ENCODE measurements at regions not wholly inside any gene's neighbourhood (a gene's known extent, or its start where the extent isn't known, plus 50 kb on each side); places are given as distances from the start of the nearest gene placed in this dataset.
"Not testable (repeated sequence)": the region's sequence is repeated elsewhere in the genome, so short reads cannot be mapped to it uniquely, and the experiment has no call there.

DNA sequence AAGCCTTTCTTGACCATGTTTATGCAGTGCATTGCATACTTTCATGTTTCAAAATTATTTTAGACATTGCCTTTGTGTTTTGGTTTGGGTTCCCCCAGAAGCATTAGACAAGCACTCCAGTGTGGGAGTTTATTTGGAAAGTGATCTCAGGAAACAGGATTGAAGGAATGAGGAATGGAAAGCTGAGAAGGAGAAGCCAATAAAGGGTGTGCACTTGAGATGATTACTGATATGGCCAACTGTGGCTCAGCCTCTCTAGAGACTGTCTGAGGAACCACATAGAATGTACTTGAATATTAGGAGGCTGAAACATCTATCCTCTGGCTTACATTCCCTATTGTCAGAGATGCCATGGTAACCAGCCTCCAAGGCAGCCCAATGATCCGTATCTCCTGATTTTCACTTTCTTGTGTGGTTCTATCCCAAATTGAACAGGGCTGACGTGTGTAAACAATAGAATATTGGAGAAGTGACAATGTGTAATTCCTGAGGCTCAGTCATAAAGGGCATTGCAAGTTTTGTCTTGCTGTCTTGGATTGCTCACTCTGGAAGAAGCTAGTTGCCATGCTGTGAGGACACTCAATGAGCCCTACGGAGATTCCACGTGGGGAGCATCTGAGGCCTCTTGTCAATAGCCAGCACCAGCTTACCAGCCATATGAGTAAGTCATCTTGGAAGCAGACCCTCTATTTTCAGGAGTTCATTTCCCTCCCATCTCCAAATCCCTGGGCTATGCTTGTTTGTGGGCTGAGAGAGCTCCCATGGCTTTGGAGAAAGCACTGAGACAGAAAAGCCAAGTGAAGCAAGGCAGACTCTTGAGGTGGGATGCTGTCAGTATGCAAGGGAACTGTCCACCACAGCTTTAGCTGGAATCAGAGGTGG is 84.7 kb downstream of the SCN11A start:
- no peak for DNase-seq (ENCODE audit: low read depth, low spot score)

DNA sequence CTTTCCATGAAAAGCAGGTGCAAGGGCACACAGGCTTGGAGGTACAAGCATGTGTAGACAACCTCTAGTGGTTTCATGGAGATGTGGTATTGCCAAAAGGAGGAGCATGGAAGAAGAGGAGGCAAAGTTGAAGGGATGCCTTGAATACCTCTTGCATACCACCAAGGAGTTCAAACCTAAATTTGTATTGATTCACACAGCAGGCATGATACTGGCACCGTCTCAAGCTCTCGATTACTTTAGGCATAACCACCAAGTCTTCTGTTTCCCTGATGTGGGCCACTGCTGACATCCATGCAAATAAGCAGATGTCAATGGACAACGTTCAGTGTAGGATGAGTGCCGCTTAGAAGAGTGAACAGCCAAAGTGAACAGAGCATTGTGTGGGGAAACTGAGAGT is 87.1 kb downstream of the SCN11A start:
- no peak for DNase-seq (ENCODE audit: low read depth, low spot score)

DNA sequence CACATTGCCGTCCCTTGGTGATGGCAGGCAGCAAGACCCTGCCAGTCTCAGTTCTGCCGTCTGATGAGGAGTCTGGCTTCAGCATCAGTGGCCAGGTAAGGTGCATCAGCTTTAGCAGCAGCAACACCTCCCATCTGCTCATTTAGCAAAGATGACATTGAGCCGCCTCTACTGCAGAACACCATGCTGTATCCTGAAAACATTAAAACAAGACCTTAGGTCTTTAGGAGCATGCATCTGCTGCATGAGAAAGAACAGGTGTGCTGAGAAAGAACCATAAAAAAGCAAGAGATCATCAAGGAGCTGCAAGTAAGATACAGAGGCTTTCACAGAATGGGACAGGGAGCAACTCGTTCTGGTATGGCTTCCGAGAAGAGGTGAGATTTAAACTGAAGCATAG is 87.5 kb downstream of the SCN11A start:
- no peak for DNase-seq (ENCODE audit: low read depth, low spot score)

DNA sequence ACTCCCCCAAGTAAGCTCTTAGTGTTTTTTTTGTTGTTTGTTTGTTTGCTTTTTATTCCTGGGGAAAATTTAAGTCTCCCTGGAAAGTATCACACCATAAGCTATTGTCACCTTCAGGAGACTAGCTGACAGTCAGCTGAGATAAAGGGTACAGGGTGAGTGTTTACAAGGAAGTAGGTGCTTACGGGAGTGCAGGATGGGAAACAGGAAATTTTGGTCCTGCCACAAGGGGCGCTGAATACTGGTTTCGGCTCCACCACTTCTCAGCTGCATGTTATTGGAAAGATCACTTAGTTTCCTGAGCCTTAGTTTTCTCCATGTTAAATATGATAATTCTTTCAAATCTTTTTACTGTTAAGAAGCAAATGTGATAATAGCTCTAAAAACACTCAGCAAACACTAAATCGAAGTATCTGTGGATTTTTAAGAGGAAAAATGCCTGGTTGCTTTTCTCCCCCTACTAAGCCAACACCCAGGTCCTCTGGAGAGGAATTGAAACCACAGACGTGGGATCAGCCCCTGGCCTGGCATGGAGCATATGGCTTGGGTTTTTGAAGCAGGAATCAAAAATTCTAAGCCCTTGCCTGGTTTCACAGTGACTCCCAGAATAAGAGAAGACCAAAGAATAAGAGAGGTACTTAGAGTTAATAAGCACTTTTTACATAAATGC is 90.7 kb downstream of the SCN11A start:
- peak; percentile 45 for DNase-seq (ENCODE audit: low read depth, low spot score)

DNA sequence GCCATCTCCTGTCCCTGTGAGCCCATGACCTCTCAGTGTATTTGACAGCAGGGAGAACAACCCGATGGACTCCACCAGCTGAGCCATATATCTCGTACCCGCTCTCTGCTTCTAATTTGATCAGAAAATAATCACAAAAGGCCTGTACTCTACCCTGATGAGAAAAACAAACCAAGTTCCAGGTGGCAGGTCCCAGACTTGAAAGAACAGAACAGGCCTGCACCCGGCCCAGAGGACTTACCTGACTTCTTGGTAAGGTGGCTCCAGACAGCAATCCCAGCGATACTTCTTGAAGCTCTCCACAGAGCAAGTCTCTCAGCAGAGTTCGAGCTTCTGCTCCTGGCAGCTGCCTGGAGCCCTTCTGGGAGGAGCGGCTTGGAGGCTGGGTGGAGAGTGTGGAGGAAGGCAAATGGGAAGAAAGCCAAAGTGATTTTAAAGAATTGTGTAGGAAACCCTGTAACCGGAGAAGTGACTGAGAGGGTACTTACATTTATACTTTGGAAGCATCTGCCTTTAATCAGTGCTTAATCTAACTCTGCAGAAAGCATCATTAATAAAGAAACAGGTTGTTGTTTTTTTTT is 91.6 kb downstream of the SCN11A start:
- no peak for DNase-seq (ENCODE audit: low read depth, low spot score)

DNA sequence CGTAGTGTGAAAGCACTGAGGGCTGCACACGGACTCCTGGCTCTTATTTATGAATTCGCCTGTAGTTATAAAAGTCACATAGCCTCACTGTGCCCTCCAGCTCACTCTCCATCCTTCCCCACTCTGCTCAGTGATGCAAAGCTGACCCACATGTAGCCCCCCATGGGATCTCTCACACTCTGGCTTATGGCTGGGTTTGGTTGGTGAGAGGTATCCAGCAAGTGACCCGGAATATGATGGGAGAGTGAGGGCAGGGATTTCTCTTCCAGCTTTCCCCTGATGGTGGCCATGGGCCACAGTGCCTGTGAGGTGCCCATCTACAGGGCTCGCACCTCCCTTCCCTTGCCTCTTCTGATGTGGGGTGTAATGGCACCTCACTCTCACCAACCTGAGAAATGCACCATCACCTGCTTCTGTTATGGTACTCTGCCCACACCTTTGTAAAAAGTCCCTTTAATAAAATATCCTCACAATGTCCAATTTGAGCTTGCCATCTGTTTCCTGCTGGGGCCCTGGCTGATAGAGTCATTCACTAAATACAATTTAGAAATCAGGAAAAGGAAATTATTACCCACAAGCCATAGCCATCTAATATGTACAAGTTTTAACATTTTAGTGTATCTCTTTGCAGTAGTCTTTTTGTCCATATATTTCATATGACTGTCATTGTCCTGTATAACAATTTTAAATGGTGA is 93.6 kb downstream of the SCN11A start:
- no peak for DNase-seq (ENCODE audit: low read depth, low spot score)

DNA sequence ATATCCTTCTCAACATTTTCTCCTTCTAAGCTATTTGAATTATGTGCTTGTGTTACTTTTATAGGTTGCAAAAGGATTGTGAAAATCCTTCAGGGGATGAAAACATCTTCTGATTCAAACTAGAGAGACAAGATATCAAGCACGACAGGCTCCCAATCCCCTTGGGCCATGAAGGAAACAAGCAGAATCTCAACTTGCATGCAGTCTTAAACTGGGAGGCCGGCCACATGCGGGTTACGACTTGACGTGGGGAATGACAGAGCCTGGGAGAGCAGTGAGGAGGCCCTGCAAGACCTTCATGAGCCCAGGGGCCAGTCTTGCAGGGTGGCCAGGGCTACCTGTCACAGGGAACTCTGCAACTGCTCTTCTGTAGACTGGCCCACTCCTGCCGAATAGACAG is 94.4 kb downstream of the SCN11A start:
- DNase-seq (ENCODE audit: low read depth, low spot score): no peak

DNA sequence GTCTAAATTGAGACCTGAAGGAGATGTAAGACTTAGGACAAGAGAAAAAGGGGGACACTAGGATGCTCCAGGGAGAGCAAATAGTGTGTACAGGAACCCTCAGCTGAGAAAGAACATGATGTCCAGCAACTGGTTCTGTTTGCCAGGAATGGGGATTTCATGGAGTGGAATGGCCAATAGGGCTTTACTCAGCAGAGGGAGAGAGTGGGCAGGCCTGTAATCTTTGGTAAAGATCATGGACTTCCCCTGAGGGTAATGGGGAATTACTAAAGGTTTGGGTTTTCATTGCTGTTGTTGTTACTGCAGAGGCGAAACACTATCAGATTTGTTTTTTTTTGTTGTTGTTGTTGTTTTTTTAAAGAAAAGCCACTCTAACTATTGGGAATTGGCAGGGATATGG is 99.0 kb downstream of the SCN11A start:
- no peak for DNase-seq (ENCODE audit: low read depth, low spot score)

DNA sequence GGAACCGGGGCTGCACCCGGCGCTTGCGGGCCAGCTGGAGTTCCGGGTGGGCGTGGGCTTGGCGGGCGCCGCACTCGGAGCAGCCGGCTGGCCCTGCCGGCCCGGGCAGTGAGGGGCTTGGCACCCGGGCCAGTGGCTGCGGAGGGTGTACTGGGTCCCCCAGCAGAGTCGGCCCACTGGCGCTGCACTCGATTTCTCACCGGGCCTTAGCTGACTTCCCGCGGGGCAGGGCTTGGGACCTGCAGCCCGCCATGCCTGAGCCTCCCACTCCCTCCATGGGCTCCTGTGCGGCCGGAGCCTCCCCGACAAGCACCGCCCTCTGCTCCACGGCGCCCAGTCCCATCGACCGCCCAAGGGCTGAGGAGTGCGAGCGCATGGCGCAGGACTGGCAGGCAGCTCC is 100.6 kb downstream of the SCN11A start:
- DNase-seq (ENCODE audit: low read depth, low spot score): not testable (repeated sequence)

DNA sequence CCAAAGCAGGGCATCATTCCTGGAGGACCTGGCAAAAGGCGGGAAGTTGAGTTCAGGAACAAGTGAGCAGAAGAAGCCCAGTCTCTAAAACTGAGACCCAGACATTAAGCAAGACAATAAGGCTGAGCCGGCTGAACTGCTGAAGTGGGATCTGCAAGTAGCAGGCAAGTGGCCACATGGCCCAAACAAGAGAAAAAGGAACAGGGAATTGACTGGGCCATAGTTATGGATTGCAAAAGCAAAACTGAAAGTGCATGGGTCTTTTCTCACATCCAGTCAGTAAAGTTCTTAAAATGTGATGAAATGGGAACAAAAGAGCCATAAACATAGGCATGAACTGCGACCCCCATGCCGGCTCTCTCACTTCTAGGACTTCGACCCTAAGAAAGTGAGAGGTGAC is 101.2 kb downstream of the SCN11A start:
- no peak for DNase-seq (ENCODE audit: low read depth, low spot score)

DNA sequence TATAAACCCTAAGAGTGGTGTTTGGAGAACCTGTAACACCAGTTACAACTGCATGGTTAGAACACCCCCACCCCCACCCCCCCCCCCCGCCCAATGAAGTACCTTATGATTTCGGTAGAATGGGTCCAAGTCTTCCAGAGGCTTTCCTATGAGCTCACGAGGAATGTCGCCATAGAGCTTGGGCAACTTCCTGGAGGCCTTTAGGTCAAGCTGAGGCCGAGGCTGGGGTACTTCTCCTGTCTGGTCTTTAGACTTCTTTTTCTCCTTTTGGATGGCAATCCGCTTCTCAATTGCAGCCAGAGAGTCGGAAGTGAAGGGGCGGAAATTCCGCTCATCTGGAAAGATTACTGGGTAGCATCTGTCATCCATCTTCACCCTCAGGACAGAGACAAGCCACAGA is 101.8 kb downstream of the SCN11A start:
- DNase-seq (ENCODE audit: low read depth, low spot score): no peak

DNA sequence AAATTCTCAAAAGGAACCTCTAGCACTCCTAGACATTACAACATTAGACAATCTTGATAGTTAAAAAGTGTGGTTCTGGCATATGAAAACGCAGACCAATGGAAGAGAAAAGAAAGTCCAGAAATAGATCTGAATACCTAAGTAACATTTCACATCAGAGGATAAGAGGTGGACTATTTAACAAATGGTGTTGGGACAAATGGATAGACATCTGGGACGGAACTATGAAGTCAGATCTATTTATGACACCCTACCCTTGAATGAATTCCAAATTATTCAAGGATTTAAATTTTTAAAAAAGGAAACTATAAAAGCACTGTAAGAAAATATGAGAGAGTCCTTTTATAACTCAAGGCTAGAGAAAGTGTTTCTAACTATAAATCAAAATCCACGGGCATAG is 111.3 kb downstream of the SCN11A start:
- no peak for DNase-seq (ENCODE audit: low read depth, low spot score)

DNA sequence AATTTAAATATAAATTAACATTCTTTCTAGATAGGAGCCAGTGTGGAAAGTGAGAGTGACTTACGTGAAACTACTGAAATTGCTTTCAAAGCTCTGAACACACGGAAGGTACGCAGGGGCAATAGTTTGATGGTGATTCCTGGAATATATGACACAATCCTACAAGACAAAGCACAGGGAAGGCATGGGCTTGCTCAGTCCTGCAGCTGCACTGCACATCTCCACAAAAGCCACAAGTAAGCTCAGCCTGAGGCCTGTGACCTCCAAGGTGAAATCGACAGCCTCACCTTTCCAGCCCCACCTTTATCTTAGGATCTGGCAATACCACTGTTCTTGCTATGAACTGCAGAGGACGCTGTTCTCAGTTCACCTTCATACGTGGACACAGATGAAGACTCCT is 109.3 kb upstream of the SCN10A start:
- DNase-seq (ENCODE audit: low read depth, low spot score): no peak

DNA sequence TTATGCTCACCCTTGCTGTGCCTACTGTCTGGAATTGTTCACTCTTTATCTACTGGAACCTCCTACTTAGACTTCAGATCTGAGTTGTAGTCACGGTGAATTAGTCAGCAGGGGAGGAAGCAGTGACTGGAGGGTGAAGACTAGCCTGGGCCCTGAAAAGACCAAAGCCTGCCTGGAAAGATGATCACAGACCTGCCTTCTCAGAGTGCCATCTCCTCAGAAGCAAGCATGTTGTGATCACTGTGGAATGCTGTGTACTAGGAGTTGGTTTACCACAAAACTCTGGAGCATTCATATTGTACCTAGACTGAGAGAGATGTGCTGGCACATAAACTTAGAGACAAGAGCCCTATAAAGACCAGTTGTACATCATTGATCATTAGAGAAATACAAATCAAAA is 100.7 kb upstream of the SCN10A start:
- peak; percentile 30 for DNase-seq (ENCODE audit: low read depth, low spot score)

DNA sequence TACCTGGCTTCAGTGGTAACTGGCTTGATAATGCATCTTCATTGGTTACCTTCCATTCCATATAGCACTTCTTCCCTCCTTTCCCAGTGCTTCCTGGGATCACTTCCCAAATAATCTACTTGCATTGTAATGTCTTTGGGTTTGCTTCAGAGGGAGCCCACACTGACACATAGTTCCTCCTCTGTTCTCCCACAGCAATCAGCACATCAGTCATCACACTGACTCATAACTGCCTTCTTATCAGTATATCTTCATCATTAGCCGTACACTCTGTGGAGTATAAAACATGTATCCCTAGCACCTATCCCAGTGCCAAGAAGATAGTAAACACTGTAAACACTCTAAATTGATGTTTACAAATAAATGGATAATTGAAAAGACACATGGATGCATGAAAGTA is 91.4 kb upstream of the SCN10A start:
- no peak for DNase-seq (ENCODE audit: low read depth, low spot score)

DNA sequence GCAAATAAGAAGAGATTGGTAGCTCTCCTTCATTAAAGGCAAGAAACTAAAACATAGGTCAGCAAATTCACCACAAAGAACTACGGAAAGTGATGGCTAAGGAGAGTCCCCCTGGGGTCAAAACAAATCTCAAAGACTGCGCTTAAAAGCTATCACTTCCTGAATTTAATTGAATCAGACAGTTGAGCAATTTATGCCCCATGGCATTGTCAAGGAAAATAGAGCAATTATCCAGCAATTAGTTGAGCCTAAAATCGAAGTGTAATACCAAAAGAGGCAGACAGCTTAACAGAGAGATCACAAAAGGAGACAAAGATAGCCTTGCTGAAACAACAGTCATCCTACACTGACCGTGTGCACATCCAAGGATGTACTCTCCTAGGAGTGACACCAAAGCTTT is 74.4 kb upstream of the SCN10A start:
- DNase-seq (ENCODE audit: low read depth, low spot score): no peak

DNA sequence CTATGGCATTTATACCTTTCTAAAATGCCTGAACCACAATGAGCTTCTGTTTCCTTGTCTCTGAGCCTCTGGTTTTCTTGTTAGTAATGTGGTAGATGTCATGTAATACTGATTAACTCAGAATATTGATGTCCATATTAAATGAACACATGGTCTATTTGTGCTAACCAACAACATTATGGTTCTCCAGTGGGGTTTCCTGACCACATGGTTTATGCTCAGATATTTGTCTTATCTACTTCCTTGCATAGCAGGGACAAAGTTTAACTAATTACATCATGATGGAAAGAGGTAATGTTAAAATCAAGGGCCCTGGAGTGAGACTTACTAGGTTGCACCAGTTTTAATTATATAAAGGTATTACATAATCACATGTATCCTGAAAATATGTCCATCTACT is 62.6 kb upstream of the SCN10A start:
- no peak for DNase-seq (ENCODE audit: low read depth, low spot score)

Data from astrocyte of the hippocampus (primary cell).